Bone marrow (tissue), 2 donors: ENCODE measurements at regions not wholly inside any gene's neighbourhood (a gene's known extent, or its start where the extent isn't known, plus 50 kb on each side); places are given as distances from the start of the nearest gene placed in this dataset.
"Not testable (repeated sequence)": the region's sequence is repeated elsewhere in the genome, so short reads cannot be mapped to it uniquely, and the experiment has no call there.

Source experiments
- DNase-seq, 2 donors: peaks; one replicate each; lab custom pipeline; 2025; lab: John Stamatoyannopoulos, UW

GRCh38 chr5:10126900-10127299 is 122.8 kb downstream of the ATPSCKMT start:
- DNase-seq = no peak

- no peak for DNase-seq
Observed at GRCh38 chr5:10125116-10125515, 124.6 kb downstream of the ATPSCKMT start.

- DNase-seq = no peak
Observed at GRCh38 chr5:10124287-10124686, 125.4 kb downstream of the ATPSCKMT start.

- no peak for DNase-seq
Observed at GRCh38 chr5:10123254-10123989, 126.3 kb downstream of the ATPSCKMT start.

- DNase-seq = no peak
Observed at GRCh38 chr5:10122076-10122726, 127.5 kb downstream of the ATPSCKMT start.

- DNase-seq = no peak
Observed at GRCh38 chr5:10120934-10121333, 128.8 kb downstream of the ATPSCKMT start.

- DNase-seq = no peak
Observed at GRCh38 chr5:10118150-10118549, 131.5 kb downstream of the ATPSCKMT start.

- no peak for DNase-seq
Observed at GRCh38 chr5:10116594-10116993, 133.1 kb downstream of the ATPSCKMT start.

- no peak for DNase-seq
Observed at GRCh38 chr5:10115669-10116068, 134.0 kb downstream of the ATPSCKMT start.

- DNase-seq = no peak
Observed at GRCh38 chr5:10111571-10111970, 138.1 kb downstream of the ATPSCKMT start.

- DNase-seq = no peak
Observed at GRCh38 chr5:10110228-10110627, 139.5 kb downstream of the ATPSCKMT start.

GRCh38 chr5:10109299-10109698 is 140.4 kb downstream of the ATPSCKMT start:
- no peak for DNase-seq

- no peak for DNase-seq
Observed at GRCh38 chr5:10106806-10107205, 142.9 kb downstream of the ATPSCKMT start.

- no peak for DNase-seq
Observed at GRCh38 chr5:10106285-10106684, 143.4 kb downstream of the ATPSCKMT start.

- no peak for DNase-seq
Observed at GRCh38 chr5:10102706-10103497, 146.8 kb downstream of the ATPSCKMT start.

GRCh38 chr5:10102235-10102634 is 147.5 kb downstream of the ATPSCKMT start:
- not testable (repeated sequence) for DNase-seq

GRCh38 chr5:10099548-10099947 is 150.1 kb downstream of the ATPSCKMT start:
- DNase-seq = no peak

GRCh38 chr5:10091701-10092100 is 158.0 kb downstream of the ATPSCKMT start:
- DNase-seq = no peak

GRCh38 chr5:10090074-10090473 is 159.6 kb downstream of the ATPSCKMT start:
- DNase-seq = no peak

- no peak for DNase-seq
Observed at GRCh38 chr5:10085185-10085584, 164.5 kb downstream of the ATPSCKMT start.

- no peak for DNase-seq
Observed at GRCh38 chr5:10081584-10081983, 168.1 kb downstream of the ATPSCKMT start.

- DNase-seq = no peak
Observed at GRCh38 chr5:10077791-10078545, 171.7 kb downstream of the ATPSCKMT start.
